ENCODE measurements at regions not wholly inside any gene's neighbourhood (a gene's known extent, or its start where the extent isn't known, plus 50 kb on each side); places are given as distances from the start of the nearest gene placed in this dataset.

- no peaks in the 10 kb centered on the region for H3K79me2 ChIP-seq (ENCODE audit: insufficient read depth)
- WGBS (ENCODE audit: low lambda C conversion rate): 34% methylated on average over 8 of the region's 8 CpGs
- H3K27ac ChIP-seq (ENCODE audit: low read depth in 2 of 2, low read length in 1 of 2): no peak overlapping the region
- H3K4me1 ChIP-seq (ENCODE audit: control insufficient read depth in 1 of 2, insufficient read depth in 2 of 2, low read depth in 1 of 2, low read length in 1 of 2): no peaks in the 10 kb centered on the region
- TF ChIP-seq ZBTB33 (IDR thresholded peaks at IDR 0.05; ENCODE audit: borderline replicate concordance, low read depth) (no peak), TCF12 (IDR thresholded peaks at IDR 0.05) (no peak), MXI1 (IDR thresholded peaks at IDR 0.05; ENCODE audit: low read depth, low read length) (no peak), FOXJ3 (CRISPR knock-in tag; IDR thresholded peaks at IDR 0.05) (no peak), TAF1 (IDR thresholded peaks at IDR 0.05; ENCODE audit: borderline replicate concordance, low read depth, low read length) (no peak), RXRA (IDR thresholded peaks at IDR 0.05; ENCODE audit: borderline replicate concordance, low read depth) (no peak), GATA2 (CRISPR knock-in tag; IDR thresholded peaks at IDR 0.05) (no peak), RAD21 (IDR thresholded peaks at IDR 0.05; ENCODE audit: low read length) (no peak), POLR2AphosphoS5 (IDR thresholded peaks at IDR 0.05; ENCODE audit: low read depth, low read length) (no peak), YY1 (IDR thresholded peaks at IDR 0.05; ENCODE audit: low read depth) (no peak), SMC3 (IDR thresholded peaks at IDR 0.05; ENCODE audit: low read depth, low read length) (no peak), JUND (IDR thresholded peaks at IDR 0.05) (no peak)
- TF ChIP-seq, protein P1, sequence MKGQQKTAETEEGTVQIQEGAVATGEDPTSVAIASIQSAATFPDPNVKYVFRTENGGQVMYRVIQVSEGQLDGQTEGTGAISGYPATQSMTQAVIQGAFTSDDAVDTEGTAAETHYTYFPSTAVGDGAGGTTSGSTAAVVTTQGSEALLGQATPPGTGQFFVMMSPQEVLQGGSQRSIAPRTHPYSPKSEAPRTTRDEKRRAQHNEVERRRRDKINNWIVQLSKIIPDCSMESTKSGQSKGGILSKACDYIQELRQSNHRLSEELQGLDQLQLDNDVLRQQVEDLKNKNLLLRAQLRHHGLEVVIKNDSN (IDR thresholded peaks at IDR 0.05; ENCODE audit: borderline replicate concordance, low read depth): no peak
- TF ChIP-seq, protein P2, sequence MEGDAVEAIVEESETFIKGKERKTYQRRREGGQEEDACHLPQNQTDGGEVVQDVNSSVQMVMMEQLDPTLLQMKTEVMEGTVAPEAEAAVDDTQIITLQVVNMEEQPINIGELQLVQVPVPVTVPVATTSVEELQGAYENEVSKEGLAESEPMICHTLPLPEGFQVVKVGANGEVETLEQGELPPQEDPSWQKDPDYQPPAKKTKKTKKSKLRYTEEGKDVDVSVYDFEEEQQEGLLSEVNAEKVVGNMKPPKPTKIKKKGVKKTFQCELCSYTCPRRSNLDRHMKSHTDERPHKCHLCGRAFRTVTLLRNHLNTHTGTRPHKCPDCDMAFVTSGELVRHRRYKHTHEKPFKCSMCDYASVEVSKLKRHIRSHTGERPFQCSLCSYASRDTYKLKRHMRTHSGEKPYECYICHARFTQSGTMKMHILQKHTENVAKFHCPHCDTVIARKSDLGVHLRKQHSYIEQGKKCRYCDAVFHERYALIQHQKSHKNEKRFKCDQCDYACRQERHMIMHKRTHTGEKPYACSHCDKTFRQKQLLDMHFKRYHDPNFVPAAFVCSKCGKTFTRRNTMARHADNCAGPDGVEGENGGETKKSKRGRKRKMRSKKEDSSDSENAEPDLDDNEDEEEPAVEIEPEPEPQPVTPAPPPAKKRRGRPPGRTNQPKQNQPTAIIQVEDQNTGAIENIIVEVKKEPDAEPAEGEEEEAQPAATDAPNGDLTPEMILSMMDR (IDR thresholded peaks at IDR 0.05): no peak
- TF ChIP-seq, protein P3, sequence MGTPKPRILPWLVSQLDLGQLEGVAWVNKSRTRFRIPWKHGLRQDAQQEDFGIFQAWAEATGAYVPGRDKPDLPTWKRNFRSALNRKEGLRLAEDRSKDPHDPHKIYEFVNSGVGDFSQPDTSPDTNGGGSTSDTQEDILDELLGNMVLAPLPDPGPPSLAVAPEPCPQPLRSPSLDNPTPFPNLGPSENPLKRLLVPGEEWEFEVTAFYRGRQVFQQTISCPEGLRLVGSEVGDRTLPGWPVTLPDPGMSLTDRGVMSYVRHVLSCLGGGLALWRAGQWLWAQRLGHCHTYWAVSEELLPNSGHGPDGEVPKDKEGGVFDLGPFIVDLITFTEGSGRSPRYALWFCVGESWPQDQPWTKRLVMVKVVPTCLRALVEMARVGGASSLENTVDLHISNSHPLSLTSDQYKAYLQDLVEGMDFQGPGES (IDR thresholded peaks at IDR 0.05; ENCODE audit: low read depth, low read length): no peak
- TF ChIP-seq, protein P4, sequence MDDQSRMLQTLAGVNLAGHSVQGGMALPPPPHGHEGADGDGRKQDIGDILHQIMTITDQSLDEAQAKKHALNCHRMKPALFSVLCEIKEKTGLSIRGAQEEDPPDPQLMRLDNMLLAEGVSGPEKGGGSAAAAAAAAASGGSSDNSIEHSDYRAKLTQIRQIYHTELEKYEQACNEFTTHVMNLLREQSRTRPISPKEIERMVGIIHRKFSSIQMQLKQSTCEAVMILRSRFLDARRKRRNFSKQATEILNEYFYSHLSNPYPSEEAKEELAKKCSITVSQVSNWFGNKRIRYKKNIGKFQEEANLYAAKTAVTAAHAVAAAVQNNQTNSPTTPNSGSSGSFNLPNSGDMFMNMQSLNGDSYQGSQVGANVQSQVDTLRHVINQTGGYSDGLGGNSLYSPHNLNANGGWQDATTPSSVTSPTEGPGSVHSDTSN (IDR thresholded peaks at IDR 0.05): no peak
- H3K9ac ChIP-seq: no peak overlapping the region
- CTCF ChIA-PET: interaction anchor here (0.7 to 1.6 kb wide), 5 partner anchors 8 to 147 kb away, joined by 3 to 5 read pairs (median 3); no protein-coding TSS in a partner anchor
- no peaks in the 10 kb centered on the region for H3K9me3 ChIP-seq
- no peaks in the 10 kb centered on the region for H3K36me3 ChIP-seq (replicated peaks in 1 of 2; ENCODE audit: control insufficient read depth in 1 of 2, insufficient read depth in 2 of 2, low read length in 1 of 2)
- POLR2A ChIA-PET: no interaction called here
- no peaks in the 10 kb centered on the region for H3F3A ChIP-seq (replicated peaks; ENCODE audit: insufficient read depth)
- H3K4me2 ChIP-seq: no peak overlapping the region
- H3K27me3 ChIP-seq (ENCODE audit: insufficient read depth): no peaks in the 10 kb centered on the region
- H3K9me2 ChIP-seq: no peaks in the 10 kb centered on the region
- no peak overlapping the region for H3K4me3 ChIP-seq (ENCODE audit: low read depth in 2 of 2, low read length in 1 of 2)
- no peaks in the 10 kb centered on the region for H4K20me1 ChIP-seq (ENCODE audit: insufficient read depth)
- H2AFZ ChIP-seq (ENCODE audit: low read depth): no peak overlapping the region
- no peak for DNase-seq
Measured at GRCh38 chr16:74078511-74079231, 217.9 kb upstream of the PSMD7 start.

Data from SK-N-SH (cell line).